A204.1 (cell line): ENCODE measurements at regions not wholly inside any gene's neighbourhood (a gene's known extent, or its start where the extent isn't known, plus 50 kb on each side); places are given as distances from the start of the nearest gene placed in this dataset.

Source experiments
- FAIRE-seq: peaks from 2 replicates; lab custom pipeline; 2012; peaks lifted over from hg19 to GRCh38; lab: Jason Lieb, UNC

DNA sequence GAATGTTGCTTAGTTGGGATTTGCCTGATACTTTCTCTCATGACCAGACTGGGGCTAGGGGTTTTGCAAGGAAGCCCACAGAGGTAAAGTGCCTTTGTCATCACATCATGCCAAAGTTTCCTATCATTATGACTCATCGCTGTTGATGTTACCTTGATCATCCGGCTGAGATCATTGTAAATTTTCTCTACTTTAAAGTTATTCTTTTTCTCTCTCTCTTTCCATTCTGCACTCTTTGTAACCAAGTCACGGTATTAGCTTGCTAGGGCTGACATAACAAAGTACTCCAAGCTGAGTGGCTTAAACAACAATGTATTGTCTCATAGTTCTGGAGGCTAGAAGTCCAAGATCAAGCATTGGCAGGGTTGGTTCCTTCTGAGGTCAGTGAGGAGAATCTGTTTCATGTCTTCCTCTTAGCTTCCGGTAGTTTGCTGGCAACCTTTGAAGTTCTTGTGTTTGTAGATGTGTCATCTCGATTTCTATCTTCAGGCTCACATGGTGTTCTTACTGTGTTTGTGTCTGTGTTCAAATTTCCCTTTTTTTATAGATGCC, 113.0 kb downstream of the DTHD1 start:
- FAIRE-seq: no peak

DNA sequence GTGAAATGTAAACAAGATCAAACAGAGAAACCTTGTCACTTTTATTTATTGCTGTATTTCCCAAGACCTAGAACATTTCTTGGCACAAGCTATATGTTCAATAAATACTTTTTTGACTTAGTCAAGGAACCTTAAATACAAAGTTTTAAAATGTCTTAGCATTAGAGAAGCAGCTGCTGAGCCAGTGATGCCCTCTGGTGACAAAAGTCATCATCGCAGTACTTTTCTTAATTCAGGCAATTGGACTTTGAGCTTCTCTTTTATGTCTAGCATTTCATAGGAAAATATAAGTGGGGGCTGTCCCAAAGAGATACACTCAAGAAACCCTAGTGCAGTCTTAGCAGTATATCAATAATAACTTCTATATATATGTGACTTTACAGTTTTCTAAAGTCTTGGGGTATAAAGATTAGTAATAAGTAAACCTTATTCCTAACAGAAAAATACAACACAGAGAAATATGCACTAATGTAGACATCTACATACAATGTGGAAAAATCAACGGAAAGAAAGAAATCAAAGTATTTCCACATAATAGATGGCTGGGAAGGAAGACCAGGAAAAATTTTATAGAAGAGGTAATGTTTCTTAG, 118.4 kb downstream of the DTHD1 start:
- FAIRE-seq: peak; percentile 72

GRCh38 chr4:36402008-36402758, 120.8 kb downstream of the DTHD1 start:
- no peak for FAIRE-seq

GRCh38 chr4:36411338-36411737, 129.9 kb downstream of the DTHD1 start:
- no peak for FAIRE-seq

GRCh38 chr4:36414248-36414647, 132.8 kb downstream of the DTHD1 start:
- peak; percentile 29 for FAIRE-seq

DNA sequence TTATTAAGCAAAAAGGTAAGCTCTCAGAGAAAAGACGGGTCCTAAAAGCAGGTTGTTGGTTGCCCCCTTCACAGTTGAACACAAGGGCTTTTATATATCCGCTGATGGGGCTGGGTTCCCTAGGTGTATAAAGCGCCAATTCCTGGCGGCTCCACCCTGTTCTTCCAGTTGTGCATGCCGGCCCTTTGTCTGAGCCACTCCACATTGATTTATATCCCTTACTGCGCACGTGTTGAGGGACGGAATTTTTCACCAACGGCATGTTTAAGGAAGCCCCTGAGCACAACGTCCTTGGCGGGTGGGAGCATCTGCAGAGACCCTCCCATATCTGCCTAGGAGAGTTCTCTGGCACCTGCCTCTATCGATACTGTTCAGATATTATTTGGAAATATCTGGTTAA, 135.7 kb downstream of the DTHD1 start:
- FAIRE-seq: no peak

- FAIRE-seq: no peak
These were observed 138.8 kb downstream of the DTHD1 start for GRCh38 chr4:36420111-36420679.

DNA sequence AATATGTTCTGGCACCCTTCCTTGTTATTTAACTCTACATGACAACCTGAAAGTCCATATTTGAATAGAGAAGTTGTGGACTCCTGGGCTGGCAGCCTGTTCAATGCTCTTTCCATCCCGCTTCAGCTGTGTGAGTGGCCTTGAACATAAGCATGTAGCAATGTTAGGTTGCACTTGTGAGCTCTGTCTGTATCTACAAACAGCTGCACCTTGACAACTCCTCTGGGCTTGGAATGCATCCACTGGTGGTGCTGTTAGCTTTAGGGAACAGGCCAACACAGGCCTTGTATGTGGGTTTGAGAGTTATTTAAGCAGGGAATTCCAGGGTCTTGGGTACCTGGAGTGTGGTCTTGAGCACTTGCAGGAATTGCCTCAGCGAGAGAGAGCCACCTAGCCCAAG, 141.2 kb downstream of the DTHD1 start:
- FAIRE-seq: no peak

- FAIRE-seq: no peak
These were observed 145.3 kb downstream of the DTHD1 start for GRCh38 chr4:36426741-36427140.

- FAIRE-seq: no peak
These were observed 146.3 kb downstream of the DTHD1 start for GRCh38 chr4:36427696-36428095.

GRCh38 chr4:36432586-36432985, 151.2 kb downstream of the DTHD1 start:
- no peak for FAIRE-seq

DNA sequence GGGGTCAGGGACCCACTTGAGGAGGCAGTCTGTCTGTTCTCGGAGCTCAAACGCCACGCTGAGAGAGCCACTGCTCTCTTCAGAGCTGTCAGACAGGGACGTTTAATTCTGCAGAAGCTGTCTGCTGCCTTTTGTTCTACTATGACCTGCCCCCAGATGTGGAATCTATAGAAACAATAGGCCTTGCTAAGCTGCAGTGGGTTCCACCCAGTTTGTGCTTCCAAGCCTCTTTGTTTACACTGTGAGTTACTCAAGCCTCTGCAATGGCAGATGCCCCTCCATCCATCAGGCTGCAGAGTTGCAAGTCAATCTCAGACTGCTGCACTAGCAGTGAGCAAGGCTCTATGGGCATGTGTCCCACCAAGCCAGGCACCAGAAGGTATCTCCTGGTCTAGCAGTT, 158.1 kb downstream of the DTHD1 start:
- no peak for FAIRE-seq

GRCh38 chr4:36445480-36445879, 164.1 kb downstream of the DTHD1 start:
- FAIRE-seq: no peak

DNA sequence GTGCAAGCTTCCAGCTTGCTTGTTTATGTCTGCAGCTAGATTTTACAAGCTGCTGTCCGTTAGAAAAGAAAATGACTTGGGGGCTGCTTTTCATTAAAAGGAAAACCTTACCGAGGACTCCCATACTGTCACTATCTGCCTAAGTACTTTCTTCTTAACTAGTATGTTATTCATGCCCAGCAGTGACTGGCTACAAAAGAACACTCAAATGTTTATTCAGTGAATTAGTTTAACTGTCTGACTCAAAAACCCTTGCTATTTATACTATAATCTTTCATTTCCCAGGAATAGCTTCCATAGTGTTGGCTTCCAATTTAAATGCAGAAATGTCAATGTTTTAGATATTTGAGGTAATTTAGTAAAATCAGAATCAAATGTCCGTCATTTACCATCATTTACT, 164.9 kb downstream of the DTHD1 start:
- FAIRE-seq: no peak

- FAIRE-seq: no peak
These were observed 179.9 kb downstream of the DTHD1 start for GRCh38 chr4:36461344-36461743.

DNA sequence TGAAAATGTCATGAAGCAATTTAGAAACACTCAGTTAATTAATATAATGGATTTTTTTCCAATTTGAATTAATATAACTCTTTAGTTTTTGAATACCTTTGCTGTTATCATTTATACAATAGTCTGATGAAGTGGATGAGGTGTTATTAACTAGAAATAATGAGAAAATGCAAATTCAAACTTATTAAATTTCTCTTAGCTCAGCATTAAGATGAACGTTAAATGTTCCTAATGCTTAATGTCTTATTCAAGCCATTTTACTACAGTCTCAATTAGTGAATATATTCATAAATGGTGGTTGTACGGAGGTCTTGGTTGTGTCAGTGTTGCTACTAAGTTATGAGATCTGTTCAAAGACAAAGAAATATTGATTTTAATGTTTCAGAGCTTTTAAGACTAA, 186.3 kb downstream of the DTHD1 start:
- FAIRE-seq: no peak

DNA sequence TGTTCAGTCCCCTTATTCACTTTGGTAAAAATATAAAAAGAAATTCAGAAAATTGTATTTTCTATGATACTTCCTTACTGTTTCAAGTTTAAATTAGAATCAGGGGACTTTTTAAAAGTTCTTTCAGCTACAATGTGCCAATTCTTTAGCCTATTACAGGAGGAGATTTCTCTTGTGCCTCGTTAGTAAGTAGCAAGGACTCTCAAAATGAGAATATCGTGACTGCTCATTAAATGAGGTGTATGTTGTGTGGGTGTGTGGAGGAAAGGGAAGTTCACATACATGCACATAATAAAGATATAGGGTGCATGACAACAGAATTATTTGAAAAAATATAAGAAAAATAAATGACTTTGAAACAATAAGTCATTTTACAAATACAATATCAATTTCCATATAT, 190.5 kb downstream of the DTHD1 start:
- no peak for FAIRE-seq

DNA sequence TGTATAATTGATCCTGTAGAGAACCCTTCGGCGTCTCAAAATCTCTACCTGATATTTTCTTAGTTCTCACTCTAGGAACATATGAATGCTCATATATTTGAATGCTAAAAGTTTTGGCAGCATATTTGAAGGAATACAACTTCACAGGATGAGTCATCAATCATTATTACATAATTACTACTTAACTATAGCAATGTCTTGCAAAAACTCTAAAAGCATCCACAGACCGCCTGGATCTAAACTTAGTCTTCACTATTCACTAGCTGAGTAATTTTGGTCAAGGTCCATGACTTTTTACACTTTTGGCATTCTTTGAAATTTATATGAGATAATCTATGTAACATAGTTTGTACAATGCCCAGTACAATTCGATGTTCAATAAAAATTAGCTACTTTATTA, 194.7 kb downstream of the DTHD1 start:
- FAIRE-seq: no peak

- FAIRE-seq: no peak
These were observed 196.4 kb downstream of the DTHD1 start for GRCh38 chr4:36477861-36478260.

GRCh38 chr4:36485885-36486284, 204.5 kb downstream of the DTHD1 start:
- no peak for FAIRE-seq

DNA sequence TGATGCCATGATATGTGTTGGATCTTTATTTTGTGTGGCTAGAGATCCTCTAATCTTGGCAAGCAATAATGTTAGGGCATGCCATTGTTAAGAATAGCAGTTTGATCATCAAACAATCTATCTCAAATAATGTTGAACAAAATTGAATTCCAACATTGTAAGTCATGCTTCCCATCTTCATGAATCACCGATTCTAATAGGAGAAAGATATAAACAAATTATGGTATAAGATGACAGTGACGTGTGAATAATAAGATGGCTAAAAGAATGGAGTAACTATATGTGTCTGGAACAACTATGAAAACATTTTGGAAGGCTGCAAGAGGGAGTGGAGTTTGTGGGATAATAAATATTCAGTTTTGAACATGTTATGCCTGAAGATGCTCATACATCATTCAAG, 208.4 kb downstream of the DTHD1 start:
- no peak for FAIRE-seq

DNA sequence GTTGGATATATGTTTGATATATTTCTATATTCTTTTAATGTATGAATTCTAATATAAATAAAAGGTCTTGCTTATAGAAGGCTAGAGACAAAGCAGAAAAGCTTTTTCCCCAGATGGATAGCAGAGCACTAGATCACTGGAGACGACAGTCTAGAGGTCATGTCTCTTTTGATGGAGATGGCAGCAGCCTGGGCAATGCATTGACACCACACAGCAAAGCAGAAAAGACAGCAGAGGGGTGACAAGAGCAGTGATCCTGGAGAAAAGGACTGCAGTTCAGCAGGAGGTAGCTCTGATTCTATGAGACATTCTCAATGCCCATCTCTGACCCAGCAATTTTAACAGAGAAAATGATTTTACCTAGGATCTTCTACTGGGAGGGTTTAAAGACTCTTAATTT, 210.6 kb downstream of the DTHD1 start:
- FAIRE-seq: no peak

- no peak for FAIRE-seq
These were observed 211.2 kb downstream of the DTHD1 start for GRCh38 chr4:36492590-36492989.

DNA sequence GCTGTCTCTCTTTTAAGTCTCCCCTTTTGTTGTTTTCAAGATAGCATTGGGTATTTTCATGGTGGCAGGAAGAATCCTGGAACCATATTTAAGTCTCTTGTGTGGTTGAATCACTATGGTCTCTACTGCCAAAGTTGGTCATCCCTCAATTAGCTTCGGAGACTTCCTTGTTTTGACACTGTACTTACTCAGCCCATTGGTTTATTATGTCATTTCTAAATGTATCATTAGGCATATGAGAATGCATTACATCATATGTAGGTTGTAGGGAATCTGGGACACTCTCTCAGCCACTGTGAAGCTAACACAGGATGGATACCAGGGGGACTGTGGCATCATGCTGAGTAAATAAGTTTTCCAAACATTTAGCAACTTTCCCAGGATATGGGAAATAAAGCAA, 211.8 kb downstream of the DTHD1 start:
- FAIRE-seq: no peak
